ENCODE measurements at regions not wholly inside any gene's neighbourhood (a gene's known extent, or its start where the extent isn't known, plus 50 kb on each side); places are given as distances from the start of the nearest gene placed in this dataset.

GRCh38 chr4:35521682-35522081, 722.6 kb downstream of the ARAP2 start:
- no peak overlapping the region for H3K4me3 ChIP-seq (ENCODE audit: low read length)
- DNase-seq (ENCODE audit: low read depth): no peak
- no peak for TF ChIP-seq CTCF (conservative IDR thresholded peaks at IDR 0.05; ENCODE audit: low read length)

DNA sequence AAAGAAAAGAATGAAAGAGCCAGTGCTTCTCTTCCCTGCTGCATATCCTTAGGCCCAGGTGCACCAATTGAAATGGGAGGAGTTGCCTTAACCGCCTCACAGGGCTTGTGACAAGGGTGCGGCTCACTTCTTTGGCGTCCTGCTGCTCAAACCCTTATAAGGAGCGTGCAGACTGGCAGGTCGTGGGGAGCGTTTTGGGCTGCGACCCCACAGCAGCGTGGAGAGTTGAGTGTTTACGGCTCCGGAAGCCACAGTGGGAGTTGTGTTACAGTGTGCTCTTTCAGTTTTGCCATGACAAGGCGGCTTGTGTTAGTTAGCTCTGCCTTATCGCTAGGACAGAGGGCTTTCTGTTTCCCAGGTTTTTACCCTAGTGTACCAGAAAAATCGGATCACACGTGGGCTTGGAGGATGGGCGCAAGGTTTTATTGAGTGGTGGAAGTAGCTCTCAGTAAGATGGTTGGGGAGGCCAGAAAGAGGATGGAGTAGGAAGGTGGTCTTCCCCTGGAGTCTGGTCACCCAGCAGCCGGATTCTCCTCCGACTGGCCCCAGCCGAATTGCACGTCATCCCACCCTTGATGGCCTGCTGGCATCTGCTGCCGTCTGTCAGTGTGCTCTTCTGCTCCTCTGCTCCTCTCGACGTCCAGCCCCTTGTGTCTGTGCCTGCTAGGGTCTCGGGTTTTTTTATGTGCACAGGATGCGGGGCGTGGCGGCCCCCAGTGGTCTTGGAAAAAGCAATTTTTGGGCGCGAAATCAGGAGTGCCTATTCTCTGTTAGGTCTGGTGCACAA, 718.9 kb downstream of the ARAP2 start:
- no peak for DNase-seq (ENCODE audit: low read depth)
- no peak for TF ChIP-seq CTCF (conservative IDR thresholded peaks at IDR 0.05; ENCODE audit: low read length)
- H3K4me3 ChIP-seq (ENCODE audit: low read length): no peak overlapping the region

GRCh38 chr4:35526456-35526855, 717.9 kb downstream of the ARAP2 start:
- no peak for TF ChIP-seq CTCF (conservative IDR thresholded peaks at IDR 0.05; ENCODE audit: low read length)
- no peak for DNase-seq (ENCODE audit: low read depth)
- H3K4me3 ChIP-seq (ENCODE audit: low read length): no peak overlapping the region

GRCh38 chr4:35534962-35535361, 709.4 kb downstream of the ARAP2 start:
- TF ChIP-seq CTCF (conservative IDR thresholded peaks at IDR 0.05; ENCODE audit: low read length): no peak
- no peak overlapping the region for H3K4me3 ChIP-seq (ENCODE audit: low read length)
- DNase-seq (ENCODE audit: low read depth): no peak

GRCh38 chr4:35538807-35539206, 705.5 kb downstream of the ARAP2 start:
- DNase-seq (ENCODE audit: low read depth): no peak
- H3K4me3 ChIP-seq (ENCODE audit: low read length): no peak overlapping the region
- no peak for TF ChIP-seq CTCF (conservative IDR thresholded peaks at IDR 0.05; ENCODE audit: low read length)

DNA sequence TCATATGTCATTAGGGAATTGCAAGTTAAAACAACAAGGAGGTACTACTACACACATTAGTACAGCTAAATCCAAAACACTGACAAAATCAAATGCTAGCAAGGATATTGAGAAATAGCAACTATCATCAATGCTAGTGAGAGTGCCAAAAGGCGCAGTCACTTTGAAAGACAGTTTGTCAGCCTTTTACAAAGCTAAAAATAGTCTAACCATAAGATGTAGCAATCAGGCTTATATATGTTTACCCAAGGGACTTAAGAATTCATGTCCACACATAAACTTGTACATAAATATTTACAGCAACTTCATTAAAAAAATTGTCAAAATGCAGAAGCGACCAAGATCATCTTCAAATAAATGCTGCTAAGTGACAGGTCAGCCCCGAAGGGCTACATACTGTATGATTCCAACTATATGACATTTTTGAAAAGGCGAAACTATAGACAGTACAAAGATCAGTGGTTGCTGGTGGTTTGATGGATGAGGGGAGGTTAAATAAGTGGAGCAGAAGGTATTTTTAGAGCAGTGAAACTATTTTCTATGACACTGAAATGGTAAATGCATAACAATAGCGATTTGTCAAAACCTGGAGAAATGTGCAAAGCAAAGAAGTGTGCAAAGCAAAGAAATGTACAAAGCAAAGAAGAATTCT, 704.8 kb downstream of the ARAP2 start:
- H3K4me3 ChIP-seq (ENCODE audit: low read length): no peak overlapping the region
- DNase-seq (ENCODE audit: low read depth): no peak
- TF ChIP-seq CTCF (conservative IDR thresholded peaks at IDR 0.05; ENCODE audit: low read length): no peak
